ENCODE measurements at regions not wholly inside any gene's neighbourhood (a gene's known extent, or its start where the extent isn't known, plus 50 kb on each side); places are given as distances from the start of the nearest gene placed in this dataset.
A peak's percentile ranks its signal among the peaks of the same experiment; 100 is the strongest.

- no peak overlapping the region for H3K27ac ChIP-seq (ENCODE audit: low read depth, low read length)
- no peaks in the 10 kb centered on the region for H3K79me2 ChIP-seq (ENCODE audit: insufficient read depth, low read length)
- no peaks in the 10 kb centered on the region for H4K20me1 ChIP-seq (ENCODE audit: insufficient read depth, low read length)
- H3K4me3 ChIP-seq (ENCODE audit: insufficient read depth, low read length) = no peak overlapping the region
- no peak overlapping the region for H2AFZ ChIP-seq (ENCODE audit: low read length)
- H3K36me3 ChIP-seq (ENCODE audit: insufficient read depth, low read length) = no peaks in the 10 kb centered on the region
- DNase-seq (ENCODE audit: insufficient read length, low spot score, missing footprints) = no peak
- no peaks in the 10 kb centered on the region for H3K4me1 ChIP-seq (ENCODE audit: insufficient read depth, low read length)
- no peak for TF ChIP-seq CTCF (IDR thresholded peaks at IDR 0.05; ENCODE audit: extremely low read depth, low read depth, low read length)
- H3K4me2 ChIP-seq (ENCODE audit: insufficient read depth, low read length) = no peak overlapping the region
- H3K27me3 ChIP-seq (ENCODE audit: insufficient read depth, low read length) = no peaks in the 10 kb centered on the region
- H3K9me3 ChIP-seq (ENCODE audit: low read depth, low read length) = no peaks in the 10 kb centered on the region
Observed at GRCh38 chr4:187251896-187252295, 528.2 kb upstream of the FAT1 start.

- Histone ChIP-seq H3K4me3 (ENCODE audit: insufficient read depth, low read length) (no peak overlapping the region), H3K27me3 (ENCODE audit: insufficient read depth, low read length) (no peaks in the 10 kb centered on the region), H3K4me1 (ENCODE audit: insufficient read depth, low read length) (no peaks in the 10 kb centered on the region), H2AFZ (ENCODE audit: low read length) (no peak overlapping the region), H3K36me3 (ENCODE audit: insufficient read depth, low read length) (no peaks in the 10 kb centered on the region), H3K4me2 (ENCODE audit: insufficient read depth, low read length) (no peak overlapping the region), H3K9me3 (ENCODE audit: low read depth, low read length) (no peaks in the 10 kb centered on the region), H3K27ac (ENCODE audit: low read depth, low read length) (no peak overlapping the region), H4K20me1 (ENCODE audit: insufficient read depth, low read length) (no peaks in the 10 kb centered on the region), H3K79me2 (ENCODE audit: insufficient read depth, low read length) (no peaks in the 10 kb centered on the region)
- DNase-seq (ENCODE audit: insufficient read length, low spot score, missing footprints) = no peak
- TF ChIP-seq CTCF (IDR thresholded peaks at IDR 0.05; ENCODE audit: extremely low read depth, low read depth, low read length) = no peak
Observed at GRCh38 chr4:187256897-187257296, 533.2 kb upstream of the FAT1 start.

GRCh38 chr4:187258651-187259401 lies 535.2 kb upstream of the FAT1 start:
- H2AFZ ChIP-seq (ENCODE audit: low read length) = no peak overlapping the region
- H3K4me2 ChIP-seq (ENCODE audit: insufficient read depth, low read length) = no peak overlapping the region
- DNase-seq (ENCODE audit: insufficient read length, low spot score, missing footprints) = no peak
- H3K4me1 ChIP-seq (ENCODE audit: insufficient read depth, low read length) = peaks cover under 1% of the 10 kb centered on the region
- no peaks in the 10 kb centered on the region for H3K36me3 ChIP-seq (ENCODE audit: insufficient read depth, low read length)
- H3K4me3 ChIP-seq (ENCODE audit: insufficient read depth, low read length) = no peak overlapping the region
- TF ChIP-seq CTCF (IDR thresholded peaks at IDR 0.05; ENCODE audit: extremely low read depth, low read depth, low read length) = no peak
- no peak overlapping the region for H3K27ac ChIP-seq (ENCODE audit: low read depth, low read length)
- H4K20me1 ChIP-seq (ENCODE audit: insufficient read depth, low read length) = no peaks in the 10 kb centered on the region
- H3K9me3 ChIP-seq (ENCODE audit: low read depth, low read length) = no peaks in the 10 kb centered on the region
- H3K79me2 ChIP-seq (ENCODE audit: insufficient read depth, low read length) = no peaks in the 10 kb centered on the region
- no peaks in the 10 kb centered on the region for H3K27me3 ChIP-seq (ENCODE audit: insufficient read depth, low read length)

- Histone ChIP-seq H2AFZ (ENCODE audit: low read length) (peak overlapping the region; percentile 16), H3K27me3 (ENCODE audit: insufficient read depth, low read length) (no peaks in the 10 kb centered on the region), H4K20me1 (ENCODE audit: insufficient read depth, low read length) (no peaks in the 10 kb centered on the region), H3K27ac (ENCODE audit: low read depth, low read length) (no peak overlapping the region), H3K36me3 (ENCODE audit: insufficient read depth, low read length) (no peaks in the 10 kb centered on the region), H3K4me2 (ENCODE audit: insufficient read depth, low read length) (no peak overlapping the region), H3K9me3 (ENCODE audit: low read depth, low read length) (no peaks in the 10 kb centered on the region), H3K4me3 (ENCODE audit: insufficient read depth, low read length) (no peak overlapping the region), H3K4me1 (ENCODE audit: insufficient read depth, low read length) (peaks cover 3% of the 10 kb centered on the region), H3K79me2 (ENCODE audit: insufficient read depth, low read length) (no peaks in the 10 kb centered on the region)
- DNase-seq (ENCODE audit: insufficient read length, low spot score, missing footprints) = no peak
- TF ChIP-seq CTCF (IDR thresholded peaks at IDR 0.05; ENCODE audit: extremely low read depth, low read depth, low read length) = no peak
Observed at GRCh38 chr4:187268940-187269339, 545.3 kb upstream of the FAT1 start.
